SIG-M5 (cell line): ENCODE measurements at regions not wholly inside any gene's neighbourhood (a gene's known extent, or its start where the extent isn't known, plus 50 kb on each side); places are given as distances from the start of the nearest gene placed in this dataset.
"Not testable (repeated sequence)": the region's sequence is repeated elsewhere in the genome, so short reads cannot be mapped to it uniquely, and the experiment has no call there.

ENCODE experiments used
- DNase-seq: peaks from one replicate; lab custom pipeline; 2025; lab: John Stamatoyannopoulos, UW

- DNase-seq: no peak
These were observed 706.3 kb downstream of the TFAP2A start for GRCh38 chr6:9708600-9708999.

- DNase-seq: no peak
These were observed 709.9 kb downstream of the TFAP2A start for GRCh38 chr6:9704989-9705388.

- no peak for DNase-seq
These were observed 712.0 kb downstream of the TFAP2A start for GRCh38 chr6:9702914-9703313.

GRCh38 chr6:9699888-9700287 lies 715.0 kb downstream of the TFAP2A start:
- DNase-seq: no peak

- no peak for DNase-seq
These were observed 717.5 kb downstream of the TFAP2A start for GRCh38 chr6:9697263-9697931.

GRCh38 chr6:9690388-9690787 lies 724.5 kb downstream of the TFAP2A start:
- DNase-seq: no peak

- DNase-seq: not testable (repeated sequence)
These were observed 734.1 kb downstream of the TFAP2A start for GRCh38 chr6:9680727-9681126.

GRCh38 chr6:9675122-9675521 lies 739.8 kb downstream of the TFAP2A start:
- no peak for DNase-seq

GRCh38 chr6:9659848-9660247 lies 755.0 kb downstream of the TFAP2A start:
- DNase-seq: no peak

GRCh38 chr6:9657994-9658393 lies 756.9 kb downstream of the TFAP2A start:
- DNase-seq: no peak

- DNase-seq: no peak
These were observed 767.3 kb downstream of the TFAP2A start for GRCh38 chr6:9647599-9647998.

GRCh38 chr6:9647071-9647445 lies 767.8 kb downstream of the TFAP2A start:
- no peak for DNase-seq

GRCh38 chr6:9646342-9647070 lies 768.4 kb downstream of the TFAP2A start:
- no peak for DNase-seq

- DNase-seq: no peak
These were observed 776.0 kb downstream of the TFAP2A start for GRCh38 chr6:9638861-9639260.

GRCh38 chr6:9634776-9635175 lies 780.1 kb downstream of the TFAP2A start:
- no peak for DNase-seq

- no peak for DNase-seq
These were observed 782.8 kb downstream of the TFAP2A start for GRCh38 chr6:9632026-9632425.

- DNase-seq: no peak
These were observed 786.1 kb downstream of the TFAP2A start for GRCh38 chr6:9628819-9629218.

- DNase-seq: no peak
These were observed 787.0 kb downstream of the TFAP2A start for GRCh38 chr6:9627916-9628315.

GRCh38 chr6:9623985-9624384 lies 790.9 kb downstream of the TFAP2A start:
- no peak for DNase-seq

GRCh38 chr6:9623228-9623832 lies 791.5 kb downstream of the TFAP2A start:
- DNase-seq: no peak

GRCh38 chr6:9621276-9621675 lies 793.6 kb downstream of the TFAP2A start:
- no peak for DNase-seq

- DNase-seq: no peak
These were observed 794.2 kb downstream of the TFAP2A start for GRCh38 chr6:9620687-9621086.

GRCh38 chr6:9620263-9620662 lies 794.6 kb downstream of the TFAP2A start:
- no peak for DNase-seq
